H1 (cell line): ENCODE measurements at regions not wholly inside any gene's neighbourhood (a gene's known extent, or its start where the extent isn't known, plus 50 kb on each side); places are given as distances from the start of the nearest gene placed in this dataset.

Source experiments
- CTCF ChIA-PET: fragments of 300-600 bp; sonication (Branson Sonifier 250); formaldehyde crosslinking; loops from one replicate; lab custom pipeline; 2021; ENCODE audit not compliant: partially characterized antibody; lab: Charles Lee
- POLR2A ChIA-PET: fragments of 300-600 bp; sonication (Branson Sonifier 250); formaldehyde crosslinking; loops from one replicate; lab custom pipeline; 2021; ENCODE audit warnings: inconsistent platforms; ENCODE audit not compliant: partially characterized antibody; lab: Charles Lee
- DNase-seq, 2 experiments: peaks; one replicate each; pipeline versions ENCODE4 v3.0.0 to v3.0.0-alpha.2; 2010 to 2022; ENCODE audit warnings: low spot score in 2 of 2, low read depth in 1 of 2, mixed read lengths in 1 of 2
- FAIRE-seq: peaks from 2 replicates; lab custom pipeline; 2011; peaks lifted over from hg19 to GRCh38; lab: Jason Lieb, UNC
- H2AFZ ChIP-seq: 2 replicates; pipeline ENCODE4 v1.8.1; 2012; ENCODE audit warnings: low read length, inconsistent platforms
- H2AK5ac ChIP-seq: 2 replicates; pipeline ENCODE4 v1.6.1; 2013; ENCODE audit warnings: low read depth, low read length
- H2BK120ac ChIP-seq: replicated peaks from 2 replicates; pipeline ENCODE3; 2013; ENCODE audit warnings: low read depth, low read length, inconsistent platforms
- H2BK12ac ChIP-seq: 2 replicates; pipeline ENCODE4 v1.6.1; 2013; ENCODE audit warnings: low read depth, low read length
- H2BK15ac ChIP-seq: 2 replicates; pipeline ENCODE4 v1.6.1; 2013; ENCODE audit warnings: low read length
- H2BK20ac ChIP-seq: 2 replicates; pipeline ENCODE4 v1.6.1; 2013; ENCODE audit warnings: low read length
- H2BK5ac ChIP-seq: 2 replicates; pipeline ENCODE4 v1.6.1; 2013; ENCODE audit warnings: low read depth, low read length
- H3K14ac ChIP-seq: 2 replicates; pipeline ENCODE4 v1.6.1; 2013; ENCODE audit warnings: inconsistent platforms; ENCODE audit not compliant: insufficient read length
- H3K18ac ChIP-seq: 2 replicates; pipeline ENCODE4 v1.6.1; 2013; ENCODE audit warnings: low read length; ENCODE audit errors: extremely low read depth
- H3K23ac ChIP-seq: 2 replicates; pipeline ENCODE4 v1.6.1; 2013; ENCODE audit warnings: inconsistent platforms; ENCODE audit not compliant: insufficient read length
- H3K23me2 ChIP-seq: 2 replicates; pipeline ENCODE4 v1.6.1; 2013; ENCODE audit warnings: low read depth, low read length
- H3K27ac ChIP-seq: 2 replicates; pipeline ENCODE4 v1.6.1; 2011; ENCODE audit warnings: low read depth, low read length, inconsistent platforms
- H3K27me3 ChIP-seq, 4 experiments: replicated peaks in 1 of 4; 1 replicate in 1 of 4; 2 replicates in 3 of 4; pipeline versions ENCODE4 v1.6.1 to v1.8.1; 2011 to 2013; ENCODE audit warnings: low read length in 3 of 4, mild to moderate bottlenecking in 3 of 4, inconsistent platforms in 2 of 4, mixed read lengths in 2 of 4, moderate library complexity in 1 of 4; ENCODE audit not compliant: control insufficient read depth in 3 of 4, insufficient read depth in 3 of 4; ENCODE audit errors: extremely low read depth in 1 of 4
- H3K36me3 ChIP-seq, 4 experiments: 2 replicates each; pipeline versions ENCODE4 v1.6.1 to v1.8.1; 2011 to 2013; ENCODE audit warnings: mild to moderate bottlenecking in 4 of 4, low read length in 3 of 4, moderate library complexity in 2 of 4, control low read depth in 1 of 4, inconsistent platforms in 1 of 4; ENCODE audit not compliant: insufficient read depth in 4 of 4, control insufficient read depth in 2 of 4
- H3K4ac ChIP-seq: replicated peaks from 2 replicates; pipeline ENCODE3; 2013; ENCODE audit warnings: low read length, low read depth, mixed read lengths, inconsistent platforms; ENCODE audit not compliant: insufficient read length
- H3K4me1 ChIP-seq, 4 experiments: replicated peaks in 1 of 4; 1 replicate in 1 of 4; 2 replicates in 3 of 4; pipeline versions ENCODE4 v1.6.1 to v1.8.1; 2011 to 2013; ENCODE audit warnings: low read length in 3 of 4, inconsistent platforms in 2 of 4, mixed read lengths in 1 of 4; ENCODE audit not compliant: insufficient read depth in 4 of 4, control insufficient read depth in 3 of 4
- H3K4me2 ChIP-seq, 2 experiments: 2 replicates each; pipeline versions ENCODE4 v1.6.1 to v1.8.1; 2011 to 2013; ENCODE audit warnings: low read depth in 2 of 2, low read length in 2 of 2, control low read depth in 1 of 2, inconsistent platforms in 1 of 2, mild to moderate bottlenecking in 1 of 2; ENCODE audit not compliant: insufficient read depth in 1 of 2
- H3K4me3 ChIP-seq, 4 experiments: fragments of 200-600, 300-600 bp in 1 of 4; sonication (generic), shearing (Covaris generic), sonication (Bioruptor Twin) in 1 of 4; 2 replicates each; pipeline versions ENCODE4 v1.5.1 to v1.8.1; 2011 to 2016; ENCODE audit warnings: low read length in 4 of 4, low read depth in 3 of 4, control low read depth in 2 of 4, inconsistent platforms in 2 of 4, mild to moderate bottlenecking in 2 of 4, mixed read lengths in 1 of 4, moderate library complexity in 1 of 4; ENCODE audit not compliant: insufficient read depth in 2 of 4; ENCODE audit errors: extremely low read depth in 1 of 4
- H3K56ac ChIP-seq: replicated peaks from 2 replicates; pipeline ENCODE3; 2013; ENCODE audit warnings: low read depth, mild to moderate bottlenecking, mixed read lengths, low read length, inconsistent platforms; ENCODE audit not compliant: insufficient read length
- H3K79me1 ChIP-seq: 2 replicates; pipeline ENCODE4 v1.6.1; 2013; ENCODE audit warnings: low read depth, low read length, control low read depth
- H3K79me2 ChIP-seq, 2 experiments: 2 replicates each; pipeline versions ENCODE4 v1.6.1 to v1.8.1; 2012 to 2013; ENCODE audit warnings: low read length in 2 of 2, mild to moderate bottlenecking in 2 of 2, inconsistent platforms in 1 of 2; ENCODE audit not compliant: insufficient read depth in 2 of 2, control insufficient read depth in 1 of 2
- H3K9ac ChIP-seq, 4 experiments: replicated peaks in 1 of 4; 1 replicate in 1 of 4; 2 replicates in 3 of 4; pipeline versions ENCODE4 v1.6.1 to v1.8.1; 2011 to 2013; ENCODE audit warnings: low read depth in 3 of 4, low read length in 3 of 4, control low read depth in 2 of 4, mild to moderate bottlenecking in 2 of 4, moderate library complexity in 2 of 4, inconsistent platforms in 1 of 4; ENCODE audit errors: extremely low read depth in 1 of 4
- H3K9me3 ChIP-seq, 2 experiments: 2 replicates each; pipeline versions ENCODE4 v1.6.1 to v1.8.1; 2012 to 2013; ENCODE audit warnings: mild to moderate bottlenecking in 2 of 2, moderate library complexity in 2 of 2, control low read depth in 1 of 2, inconsistent platforms in 1 of 2, low read depth in 1 of 2, low read length in 1 of 2, mixed read lengths in 1 of 2; ENCODE audit not compliant: insufficient read depth in 2 of 2
- H4K20me1 ChIP-seq, 2 experiments: replicated peaks in 1 of 2; 2 replicates each; pipeline versions ENCODE3 to v1.8.1; 2011 to 2013; ENCODE audit warnings: inconsistent platforms in 2 of 2, low read length in 2 of 2, mild to moderate bottlenecking in 1 of 2; ENCODE audit not compliant: insufficient read depth in 2 of 2, control insufficient read depth in 1 of 2
- H4K5ac ChIP-seq: 2 replicates; pipeline ENCODE4 v1.6.1; 2013; ENCODE audit warnings: low read length, low read depth, mixed read lengths, inconsistent platforms; ENCODE audit not compliant: insufficient read length
- H4K8ac ChIP-seq: 2 replicates; pipeline ENCODE4 v1.8.0; 2013; ENCODE audit warnings: mild to moderate bottlenecking, moderate library complexity, low read length, inconsistent platforms; ENCODE audit not compliant: insufficient read depth; ENCODE audit errors: extremely low read depth
- H4K91ac ChIP-seq: replicated peaks from 2 replicates; pipeline ENCODE3; 2013; ENCODE audit warnings: low read length, mixed read lengths, inconsistent platforms; ENCODE audit not compliant: insufficient read length
- BACH1 ChIP-seq: IDR thresholded peaks from 2 replicates; pipeline ENCODE4 v1.6.1; 2012; ENCODE audit warnings: low read length, improper control_type of control experiment
- HDAC6 ChIP-seq: IDR thresholded peaks from one replicate; pipeline ENCODE4 v1.7.1; 2012; ENCODE audit warnings: low read depth, mild to moderate bottlenecking, inconsistent platforms, low read length, moderate library complexity
- MAFK ChIP-seq: IDR thresholded peaks from 2 replicates; pipeline ENCODE4 v1.6.1; 2012; ENCODE audit warnings: low read depth, mild to moderate bottlenecking, improper control_type of control experiment, low read length
- SP1 ChIP-seq: IDR thresholded peaks from 2 replicates; pipeline ENCODE4 v1.6.1; 2011; ENCODE audit warnings: low read depth, low read length
- TCF12 ChIP-seq: IDR thresholded peaks from 2 replicates; pipeline ENCODE4 v1.6.1; 2011; ENCODE audit warnings: low read depth, mild to moderate bottlenecking, low read length
- WGBS, 2 experiments: shearing (Covaris generic) in 1 of 2; methylation state at CpG; one replicate each; pipeline versions ENCODE4 v1.1.6 to v1.1.7; 2013 to 2015; ENCODE audit warnings: low lambda C conversion rate in 2 of 2, mixed read lengths in 2 of 2, inconsistent platforms in 1 of 2, low coverage in 1 of 2, missing lambda C conversion rate in 1 of 2; ENCODE audit not compliant: insufficient replicate concordance in 2 of 2, insufficient coverage in 1 of 2, insufficient read length in 1 of 2; ENCODE audit errors: extremely low coverage in 1 of 2, missing lambda C conversion rate in 1 of 2; 5-methylcytosine and 5-hydroxymethylcytosine counted together
- TF ChIP-seq, protein P1 (sequence below): IDR thresholded peaks from 2 replicates; pipeline ENCODE4 v1.6.1; 2012; ENCODE audit warnings: inconsistent platforms
- TF ChIP-seq, protein P2 (sequence below): IDR thresholded peaks from 2 replicates; pipeline ENCODE4 v1.6.1; 2012; ENCODE audit warnings: inconsistent platforms

DNA sequence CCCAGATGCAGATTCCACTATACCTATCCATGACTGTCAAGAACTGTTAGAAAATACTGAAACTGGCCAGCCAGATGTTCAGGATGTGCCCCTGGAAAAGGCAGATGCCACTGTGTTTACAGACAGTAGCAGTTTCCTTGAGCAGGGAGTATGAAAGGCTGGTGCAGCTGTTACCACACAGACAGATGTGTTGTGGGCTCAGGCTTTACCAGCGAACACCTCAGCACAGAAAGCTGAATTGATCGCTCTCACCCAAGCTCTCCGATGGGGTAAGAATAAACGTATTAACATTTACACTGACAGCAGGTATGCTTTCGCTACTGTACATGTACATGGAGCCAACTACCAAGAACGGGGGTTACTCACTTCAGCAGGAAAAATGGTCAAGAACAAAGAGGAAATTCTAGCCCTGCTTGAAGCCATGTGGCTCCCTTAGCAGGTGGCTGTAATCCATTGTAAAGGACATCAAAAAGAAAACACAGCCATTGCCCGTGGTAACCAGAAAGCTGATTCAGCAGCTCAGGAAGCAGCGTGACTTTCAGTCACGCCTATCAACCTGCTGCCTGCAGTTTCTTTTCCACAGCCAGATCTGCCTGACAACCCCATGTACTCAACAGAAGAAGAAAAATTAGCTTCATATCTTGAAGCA lies 459.7 kb upstream of the HTR1E start:
- DNase-seq = peak in 1 of 2 experiments; percentile 43
- Histone ChIP-seq H3K79me2 (no peaks in the 10 kb centered on the region), H2AK5ac (peak overlapping the region; percentile 65; the same call in 1 of the 2 replicates), H2BK12ac (peak overlapping the region; percentile 80; the same call in 1 of the 2 replicates), H3K23me2 (no peaks in the 10 kb centered on the region), H3K36me3 (no peaks in the 10 kb centered on the region), H3K4ac (no peak overlapping the region), H3K56ac (no peak overlapping the region), H3K27ac (no peak overlapping the region), H3K23ac (no peak overlapping the region), H3K27me3 (no peaks in the 10 kb centered on the region), H2BK5ac (no peak overlapping the region), H3K4me1 (peaks cover 0 to 6% (median 4%) of the 10 kb centered on the region in 4 experiments; a peak in 6 of 7 replicates), H2AFZ (peak overlapping the region; percentile 28)
- CTCF ChIA-PET = no interaction called here
- FAIRE-seq = peak; percentile 94
- POLR2A ChIA-PET = no interaction called here
- TF ChIP-seq, protein P1, sequence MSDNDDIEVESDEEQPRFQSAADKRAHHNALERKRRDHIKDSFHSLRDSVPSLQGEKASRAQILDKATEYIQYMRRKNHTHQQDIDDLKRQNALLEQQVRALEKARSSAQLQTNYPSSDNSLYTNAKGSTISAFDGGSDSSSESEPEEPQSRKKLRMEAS = peak; percentile 77
- TF ChIP-seq MAFK = peak; percentile 86
- TF ChIP-seq, protein P2, sequence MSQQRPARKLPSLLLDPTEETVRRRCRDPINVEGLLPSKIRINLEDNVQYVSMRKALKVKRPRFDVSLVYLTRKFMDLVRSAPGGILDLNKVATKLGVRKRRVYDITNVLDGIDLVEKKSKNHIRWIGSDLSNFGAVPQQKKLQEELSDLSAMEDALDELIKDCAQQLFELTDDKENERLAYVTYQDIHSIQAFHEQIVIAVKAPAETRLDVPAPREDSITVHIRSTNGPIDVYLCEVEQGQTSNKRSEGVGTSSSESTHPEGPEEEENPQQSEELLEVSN = peak; percentile 50; the same call in 1 of the 2 replicates
- TF ChIP-seq SP1 = no peak
- TF ChIP-seq TCF12 = 0 out of 2 replicates have a peak, but pooled peaks have one; percentile 59
- no peak for TF ChIP-seq HDAC6
- peak; percentile 52; the same call in 1 of the 2 replicates for TF ChIP-seq BACH1
- TF ChIP-seq, all 59 proteins: peak for 5
- Histone ChIP-seq H3K4me2 (no peak overlapping the region), H4K20me1 (no peaks in the 10 kb centered on the region), H4K91ac (no peak overlapping the region), H3K79me1 (no peaks in the 10 kb centered on the region), H2BK20ac (no peak overlapping the region), H3K18ac (no peak overlapping the region), H4K8ac (no peak overlapping the region), H3K4me3 (no peak overlapping the region), H4K5ac (no peak overlapping the region), H3K14ac (no peak overlapping the region), H3K9me3 (no peaks in the 10 kb centered on the region), H2BK120ac (no peak overlapping the region), H2BK15ac (no peak overlapping the region), H3K9ac (no peak overlapping the region)
- 77% methylated on average over 9 of the region's 9 CpGs; no CpG with 5 or more reads in 1 of the 2 experiments for WGBS, 2 experiments
